ENCODE measurements at regions not wholly inside any gene's neighbourhood (a gene's known extent, or its start where the extent isn't known, plus 50 kb on each side); places are given as distances from the start of the nearest gene placed in this dataset.
"Not testable (repeated sequence)": the region's sequence is repeated elsewhere in the genome, so short reads cannot be mapped to it uniquely, and the experiment has no call there.

- H3K27me3 ChIP-seq (ENCODE audit: insufficient read depth, low read length): no peaks in the 10 kb centered on the region
- H3K9me3 ChIP-seq (ENCODE audit: low read depth, low read length): no peaks in the 10 kb centered on the region
- no peak overlapping the region for H3K4me3 ChIP-seq (ENCODE audit: low read length)
- no peaks in the 10 kb centered on the region for H3K4me1 ChIP-seq (ENCODE audit: insufficient read depth, low read length)
Measured at GRCh38 chr14:105666420-105666819, 140.0 kb downstream of the TMEM121 start.

GRCh38 chr14:105666991-105667662 lies 140.7 kb downstream of the TMEM121 start:
- not testable (repeated sequence) for H3K4me3 ChIP-seq (ENCODE audit: low read length); H3K4me1 ChIP-seq (ENCODE audit: insufficient read depth, low read length); H3K27me3 ChIP-seq (ENCODE audit: insufficient read depth, low read length); H3K9me3 ChIP-seq (ENCODE audit: low read depth, low read length)

- H3K4me1 ChIP-seq (ENCODE audit: insufficient read depth, low read length); H3K4me3 ChIP-seq (ENCODE audit: low read length); H3K27me3 ChIP-seq (ENCODE audit: insufficient read depth, low read length); H3K9me3 ChIP-seq (ENCODE audit: low read depth, low read length): not testable (repeated sequence)
Measured at GRCh38 chr14:105667663-105668020, 141.3 kb downstream of the TMEM121 start.

- not testable (repeated sequence) for H3K27me3 ChIP-seq (ENCODE audit: insufficient read depth, low read length); H3K9me3 ChIP-seq (ENCODE audit: low read depth, low read length); H3K4me1 ChIP-seq (ENCODE audit: insufficient read depth, low read length); H3K4me3 ChIP-seq (ENCODE audit: low read length)
Measured at GRCh38 chr14:105668021-105668420, 141.6 kb downstream of the TMEM121 start.

GRCh38 chr14:105668471-105669230 lies 142.3 kb downstream of the TMEM121 start:
- not testable (repeated sequence) for H3K4me3 ChIP-seq (ENCODE audit: low read length); H3K9me3 ChIP-seq (ENCODE audit: low read depth, low read length); H3K27me3 ChIP-seq (ENCODE audit: insufficient read depth, low read length); H3K4me1 ChIP-seq (ENCODE audit: insufficient read depth, low read length)

GRCh38 chr14:105669231-105669610 lies 142.8 kb downstream of the TMEM121 start:
- not testable (repeated sequence) for H3K4me1 ChIP-seq (ENCODE audit: insufficient read depth, low read length); H3K9me3 ChIP-seq (ENCODE audit: low read depth, low read length); H3K4me3 ChIP-seq (ENCODE audit: low read length); H3K27me3 ChIP-seq (ENCODE audit: insufficient read depth, low read length)

GRCh38 chr14:105669646-105670045 lies 143.3 kb downstream of the TMEM121 start:
- not testable (repeated sequence) for H3K9me3 ChIP-seq (ENCODE audit: low read depth, low read length); H3K4me1 ChIP-seq (ENCODE audit: insufficient read depth, low read length); H3K27me3 ChIP-seq (ENCODE audit: insufficient read depth, low read length); H3K4me3 ChIP-seq (ENCODE audit: low read length)

- not testable (repeated sequence) for H3K4me3 ChIP-seq (ENCODE audit: low read length); H3K27me3 ChIP-seq (ENCODE audit: insufficient read depth, low read length); H3K9me3 ChIP-seq (ENCODE audit: low read depth, low read length); H3K4me1 ChIP-seq (ENCODE audit: insufficient read depth, low read length)
Measured at GRCh38 chr14:105672450-105673200, 146.2 kb downstream of the TMEM121 start.

- not testable (repeated sequence) for H3K27me3 ChIP-seq (ENCODE audit: insufficient read depth, low read length); H3K4me1 ChIP-seq (ENCODE audit: insufficient read depth, low read length); H3K9me3 ChIP-seq (ENCODE audit: low read depth, low read length); H3K4me3 ChIP-seq (ENCODE audit: low read length)
Measured at GRCh38 chr14:105675433-105675832, 149.1 kb downstream of the TMEM121 start.

- H3K27me3 ChIP-seq (ENCODE audit: insufficient read depth, low read length); H3K4me3 ChIP-seq (ENCODE audit: low read length); H3K4me1 ChIP-seq (ENCODE audit: insufficient read depth, low read length); H3K9me3 ChIP-seq (ENCODE audit: low read depth, low read length): not testable (repeated sequence)
Measured at GRCh38 chr14:105675905-105676670, 149.7 kb downstream of the TMEM121 start.

GRCh38 chr14:105678057-105678456 lies 151.7 kb downstream of the TMEM121 start:
- H3K9me3 ChIP-seq (ENCODE audit: low read depth, low read length); H3K4me3 ChIP-seq (ENCODE audit: low read length); H3K27me3 ChIP-seq (ENCODE audit: insufficient read depth, low read length); H3K4me1 ChIP-seq (ENCODE audit: insufficient read depth, low read length): not testable (repeated sequence)

- H3K9me3 ChIP-seq (ENCODE audit: low read depth, low read length); H3K4me1 ChIP-seq (ENCODE audit: insufficient read depth, low read length); H3K4me3 ChIP-seq (ENCODE audit: low read length); H3K27me3 ChIP-seq (ENCODE audit: insufficient read depth, low read length): not testable (repeated sequence)
Measured at GRCh38 chr14:105678996-105679958, 152.9 kb downstream of the TMEM121 start.

- not testable (repeated sequence) for H3K9me3 ChIP-seq (ENCODE audit: low read depth, low read length); H3K27me3 ChIP-seq (ENCODE audit: insufficient read depth, low read length); H3K4me1 ChIP-seq (ENCODE audit: insufficient read depth, low read length); H3K4me3 ChIP-seq (ENCODE audit: low read length)
Measured at GRCh38 chr14:105679959-105680735, 153.8 kb downstream of the TMEM121 start.

GRCh38 chr14:105680736-105681098 lies 154.3 kb downstream of the TMEM121 start:
- H3K27me3 ChIP-seq (ENCODE audit: insufficient read depth, low read length); H3K4me3 ChIP-seq (ENCODE audit: low read length); H3K4me1 ChIP-seq (ENCODE audit: insufficient read depth, low read length); H3K9me3 ChIP-seq (ENCODE audit: low read depth, low read length): not testable (repeated sequence)

Measured in mononuclear cell (primary cell).